AG09319 (cell line): ENCODE measurements at regions not wholly inside any gene's neighbourhood (a gene's known extent, or its start where the extent isn't known, plus 50 kb on each side); places are given as distances from the start of the nearest gene placed in this dataset.
"Not testable (repeated sequence)": the region's sequence is repeated elsewhere in the genome, so short reads cannot be mapped to it uniquely, and the experiment has no call there.

Source experiments
- DNase-seq: peaks from one replicate; pipeline ENCODE4 v3.0.0-alpha.2; 2010; ENCODE audit warnings: low read depth; ENCODE audit errors: extremely low read depth
- CTCF ChIP-seq: IDR thresholded peaks from 2 replicates; pipeline ENCODE4 v1.5.1; 2011; ENCODE audit warnings: low read depth, mild to moderate bottlenecking, inconsistent platforms, low read length, moderate library complexity

DNA sequence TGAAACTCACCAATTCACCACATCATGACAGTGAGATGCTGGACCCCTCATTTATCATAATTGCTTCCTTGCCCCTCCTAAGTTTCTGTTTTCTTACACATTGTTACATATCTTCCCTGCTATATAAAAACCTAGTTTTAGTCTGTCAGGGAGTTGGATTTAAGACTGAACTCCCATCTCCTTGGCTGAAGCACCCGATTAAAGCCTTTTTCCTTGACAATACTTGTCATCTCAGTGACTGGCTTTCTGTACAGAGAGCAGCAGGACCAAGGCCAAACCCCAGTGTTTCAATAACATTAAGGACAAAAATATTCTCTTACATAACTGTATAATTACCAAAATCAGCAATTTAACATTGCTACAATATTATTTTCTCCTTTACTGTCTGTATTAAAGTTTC, 928.4 kb downstream of the TMTC2 start:
- no peak for TF ChIP-seq CTCF
- DNase-seq: no peak

DNA sequence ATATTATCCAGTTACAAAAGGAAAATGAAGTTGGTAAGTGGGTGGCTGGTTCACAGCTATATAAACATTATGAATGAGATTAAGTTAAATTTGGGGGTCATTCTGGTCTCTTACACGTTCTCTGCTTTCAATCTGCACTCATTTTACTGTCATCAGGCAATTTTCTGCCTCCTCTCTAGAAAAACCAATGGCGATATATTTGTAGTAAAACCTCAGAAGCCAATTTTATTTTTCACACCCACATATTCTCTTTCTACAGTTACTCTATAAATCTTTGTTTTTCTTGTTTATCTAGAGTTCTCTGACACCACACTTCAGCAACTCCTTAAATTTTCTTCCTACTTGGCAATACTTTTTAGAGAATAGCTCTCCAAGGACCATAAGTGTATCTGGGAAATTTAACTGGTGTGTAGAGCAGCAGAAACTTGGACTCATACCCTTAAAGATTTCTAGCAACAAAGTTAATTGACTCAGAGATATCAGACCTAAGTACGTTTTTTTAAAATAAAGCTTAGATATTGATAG, 926.9 kb downstream of the TMTC2 start:
- no peak for TF ChIP-seq CTCF
- DNase-seq: no peak

- no peak for DNase-seq
Observed at GRCh38 chr12:83603106-83603505, 916.4 kb downstream of the TMTC2 start.

DNA sequence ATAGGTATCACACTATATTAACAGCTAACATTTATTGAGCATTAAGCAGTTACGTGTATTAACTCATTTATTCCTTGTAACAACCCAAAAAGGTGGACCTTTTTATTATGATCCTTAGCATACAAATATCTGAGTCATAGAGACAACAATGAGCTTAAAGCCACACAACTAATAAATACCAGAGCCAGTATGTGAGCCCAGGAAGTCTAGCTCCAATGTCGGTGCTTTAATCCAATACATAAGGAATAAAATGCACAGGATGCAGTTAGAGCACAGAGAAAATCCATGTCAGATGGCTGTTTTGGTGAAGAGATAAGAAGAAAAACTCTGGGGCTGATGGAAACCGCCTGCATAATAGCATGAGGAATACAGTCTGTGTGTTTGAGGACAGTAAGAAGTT, 888.6 kb downstream of the TMTC2 start:
- no peak for DNase-seq
- TF ChIP-seq CTCF: no peak

More at GRCh38 chr12:83603106-83603505, 916.4 kb downstream of the TMTC2 start:
- no peak for TF ChIP-seq CTCF

DNA sequence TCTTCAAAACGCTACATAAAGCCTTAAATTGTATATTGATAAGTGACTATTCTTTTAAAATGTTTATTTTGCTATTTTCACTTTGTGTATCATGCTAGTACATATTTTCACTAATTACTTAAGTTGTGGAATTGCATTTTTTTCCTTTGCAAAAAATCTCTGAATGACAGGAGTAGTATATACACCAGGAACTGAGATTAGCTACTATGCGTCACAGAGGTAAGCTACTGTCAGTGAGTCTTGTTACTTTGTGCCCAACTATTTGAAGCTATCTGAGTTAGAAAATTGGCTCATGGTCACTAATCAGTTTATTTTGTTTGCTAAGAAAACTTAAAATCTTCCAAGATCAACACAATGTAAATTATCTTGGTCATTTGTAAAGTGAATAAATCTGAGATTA, 887.4 kb downstream of the TMTC2 start:
- TF ChIP-seq CTCF: no peak
- no peak for DNase-seq

DNA sequence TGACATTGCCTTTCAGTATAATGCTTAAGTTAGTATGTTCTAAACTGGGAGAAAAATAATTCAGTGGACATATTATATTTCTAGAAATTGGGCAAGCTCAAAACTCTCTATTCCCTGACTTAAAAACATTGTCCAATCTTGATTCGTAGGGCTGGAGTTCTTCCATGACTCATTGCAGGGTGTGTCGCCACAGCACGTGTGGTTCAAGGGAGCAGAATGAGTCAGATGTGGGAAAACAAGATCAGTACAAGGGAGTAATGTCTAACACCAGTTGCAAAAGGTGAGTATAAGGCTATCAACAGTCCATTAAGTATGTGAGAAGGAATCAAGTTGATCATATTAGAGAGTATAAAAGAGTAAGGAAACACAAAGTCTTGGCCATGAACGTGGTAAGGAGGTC, 887.0 kb downstream of the TMTC2 start:
- peak; percentile 1 for DNase-seq
- no peak for TF ChIP-seq CTCF

- no peak for TF ChIP-seq CTCF
- DNase-seq: no peak
Observed at GRCh38 chr12:83559650-83560049, 872.9 kb downstream of the TMTC2 start.

- DNase-seq: not testable (repeated sequence)
Observed at GRCh38 chr12:83556040-83556439, 869.3 kb downstream of the TMTC2 start.
